Natural killer cell treated with Interleukin-12 subunit alpha and Interleukin-12 subunit beta and Interleukin-15 and Interleukin-18, amount 100 ng/mL, for 72 hours (primary cell): ENCODE measurements at regions not wholly inside any gene's neighbourhood (a gene's known extent, or its start where the extent isn't known, plus 50 kb on each side); places are given as distances from the start of the nearest gene placed in this dataset.

ENCODE experiments used
- ATAC-seq, 2 donors: fragments of 150-1000 bp; cut with Tn5 transposase in 1 of 2; sonication (Bioruptor Pico), chemical (Tn5 transposase) in 1 of 2; 2 replicates each; pipeline ENCODE4 v1.10.0; 2021
- DNase-seq: peaks from one replicate; pipeline ENCODE4 v3.0.0; 2022; ENCODE audit warnings: low spot score
- H3K27ac Mint-ChIP-seq, 2 donors: 1 replicate in 1 of 2; 2 replicates in 1 of 2; pipeline ENCODE4 v1.8.0; 2022; ENCODE audit warnings: mixed read lengths in 2 of 2, mild to moderate bottlenecking in 1 of 2, moderate library complexity in 1 of 2
- H3K27me3 Mint-ChIP-seq, 2 donors: 1 replicate in 1 of 2; 2 replicates in 1 of 2; pipeline ENCODE4 v1.8.0; 2022; ENCODE audit warnings: mixed read lengths in 2 of 2
- H3K36me3 Mint-ChIP-seq: one replicate; pipeline ENCODE4 v1.8.0; 2022; ENCODE audit warnings: mixed read lengths
- H3K4me1 Mint-ChIP-seq, 2 donors: 1 replicate in 1 of 2; 2 replicates in 1 of 2; pipeline ENCODE4 v1.8.0; 2022; ENCODE audit warnings: low read depth in 2 of 2, mixed read lengths in 2 of 2, mild to moderate bottlenecking in 1 of 2
- H3K4me3 Mint-ChIP-seq: one replicate; pipeline ENCODE4 v1.8.0; 2022; ENCODE audit warnings: mixed read lengths
- H3K9me3 Mint-ChIP-seq: 2 replicates; pipeline ENCODE4 v1.8.0; 2022; ENCODE audit warnings: mixed read lengths

GRCh38 chr2:146130290-146130689 is 1610.4 kb upstream of the ZEB2 start:
- Mint-ChIP-seq H3K4me3 (no peak overlapping the region), H3K27me3 (no peaks in the 10 kb centered on the region), H3K36me3 (no peaks in the 10 kb centered on the region), H3K4me1 (no peaks in the 10 kb centered on the region), H3K27ac (no peak overlapping the region), H3K9me3 (peaks cover 5% of the 10 kb centered on the region)
- DNase-seq (no peak), ATAC-seq (no peak)

- Mint-ChIP-seq H3K27ac (no peak overlapping the region), H3K4me1 (no peaks in the 10 kb centered on the region), H3K9me3 (peaks cover 5% of the 10 kb centered on the region), H3K27me3 (no peaks in the 10 kb centered on the region), H3K4me3 (no peak overlapping the region), H3K36me3 (no peaks in the 10 kb centered on the region)
- ATAC-seq (no peak), DNase-seq (no peak)
These were observed 1609.3 kb upstream of the ZEB2 start for GRCh38 chr2:146129231-146129630.

GRCh38 chr2:146128216-146128615 is 1608.3 kb upstream of the ZEB2 start:
- H3K27me3 Mint-ChIP-seq: no peaks in the 10 kb centered on the region
- H3K4me3 Mint-ChIP-seq: no peak overlapping the region
- H3K4me1 Mint-ChIP-seq: no peaks in the 10 kb centered on the region
- peaks cover 5% of the 10 kb centered on the region for H3K9me3 Mint-ChIP-seq
- no peaks in the 10 kb centered on the region for H3K36me3 Mint-ChIP-seq
- H3K27ac Mint-ChIP-seq: no peak overlapping the region
- ATAC-seq: no peak
- DNase-seq: no peak

GRCh38 chr2:146125551-146125950 is 1605.6 kb upstream of the ZEB2 start:
- DNase-seq: no peak
- ATAC-seq: no peak
- Mint-ChIP-seq H3K36me3 (no peaks in the 10 kb centered on the region), H3K27me3 (no peaks in the 10 kb centered on the region), H3K4me3 (no peak overlapping the region), H3K9me3 (no peaks in the 10 kb centered on the region), H3K27ac (no peak overlapping the region), H3K4me1 (no peaks in the 10 kb centered on the region)

- Mint-ChIP-seq H3K27ac (no peak overlapping the region), H3K4me1 (no peaks in the 10 kb centered on the region), H3K36me3 (no peaks in the 10 kb centered on the region), H3K27me3 (no peaks in the 10 kb centered on the region), H3K9me3 (no peaks in the 10 kb centered on the region), H3K4me3 (no peak overlapping the region)
- DNase-seq (no peak), ATAC-seq (no peak)
These were observed 1604.8 kb upstream of the ZEB2 start for GRCh38 chr2:146124741-146125140.

GRCh38 chr2:146123714-146124113 is 1603.8 kb upstream of the ZEB2 start:
- Mint-ChIP-seq H3K9me3 (no peaks in the 10 kb centered on the region), H3K27ac (no peak overlapping the region), H3K27me3 (no peaks in the 10 kb centered on the region), H3K36me3 (no peaks in the 10 kb centered on the region), H3K4me3 (no peak overlapping the region), H3K4me1 (no peaks in the 10 kb centered on the region)
- DNase-seq (no peak), ATAC-seq (no peak)

GRCh38 chr2:146123256-146123655 is 1603.3 kb upstream of the ZEB2 start:
- H3K4me3 Mint-ChIP-seq: no peak overlapping the region
- H3K4me1 Mint-ChIP-seq: no peaks in the 10 kb centered on the region
- no peak overlapping the region for H3K27ac Mint-ChIP-seq
- no peak for DNase-seq
- H3K36me3 Mint-ChIP-seq: no peaks in the 10 kb centered on the region
- ATAC-seq: no peak
- no peaks in the 10 kb centered on the region for H3K9me3 Mint-ChIP-seq
- no peaks in the 10 kb centered on the region for H3K27me3 Mint-ChIP-seq

GRCh38 chr2:146119586-146119985 is 1599.7 kb upstream of the ZEB2 start:
- Mint-ChIP-seq H3K36me3 (no peaks in the 10 kb centered on the region), H3K9me3 (no peaks in the 10 kb centered on the region), H3K27ac (no peak overlapping the region), H3K4me1 (no peaks in the 10 kb centered on the region), H3K4me3 (no peak overlapping the region), H3K27me3 (no peaks in the 10 kb centered on the region)
- ATAC-seq: no peak
- DNase-seq: no peak

GRCh38 chr2:146108993-146109392 is 1589.1 kb upstream of the ZEB2 start:
- DNase-seq (no peak), ATAC-seq (no peak)
- H3K36me3 Mint-ChIP-seq: no peaks in the 10 kb centered on the region
- H3K27me3 Mint-ChIP-seq: no peaks in the 10 kb centered on the region
- no peak overlapping the region for H3K27ac Mint-ChIP-seq
- no peaks in the 10 kb centered on the region for H3K9me3 Mint-ChIP-seq
- no peak overlapping the region for H3K4me3 Mint-ChIP-seq
- no peaks in the 10 kb centered on the region for H3K4me1 Mint-ChIP-seq

GRCh38 chr2:146094185-146094584 is 1574.3 kb upstream of the ZEB2 start:
- Mint-ChIP-seq H3K27ac (no peak overlapping the region), H3K36me3 (peaks cover 6% of the 10 kb centered on the region), H3K9me3 (peaks cover 18% of the 10 kb centered on the region), H3K4me1 (no peaks in the 10 kb centered on the region), H3K4me3 (no peak overlapping the region), H3K27me3 (no peaks in the 10 kb centered on the region)
- DNase-seq (no peak), ATAC-seq (no peak)

GRCh38 chr2:146081459-146081858 is 1561.5 kb upstream of the ZEB2 start:
- ATAC-seq: no peak
- H3K4me1 Mint-ChIP-seq: no peaks in the 10 kb centered on the region

GRCh38 chr2:146080925-146081324 is 1561.0 kb upstream of the ZEB2 start:
- DNase-seq: no peak
- Mint-ChIP-seq H3K27ac (no peak overlapping the region), H3K9me3 (peaks cover 17% of the 10 kb centered on the region), H3K27me3 (no peaks in the 10 kb centered on the region), H3K36me3 (no peaks in the 10 kb centered on the region), H3K4me3 (no peak overlapping the region), H3K4me1 (no peaks in the 10 kb centered on the region)
- no peak for ATAC-seq

More at GRCh38 chr2:146081459-146081858, 1561.5 kb upstream of the ZEB2 start:
- peaks cover 12% of the 10 kb centered on the region for H3K9me3 Mint-ChIP-seq
- no peak overlapping the region for H3K27ac Mint-ChIP-seq
- H3K27me3 Mint-ChIP-seq: no peaks in the 10 kb centered on the region
- H3K36me3 Mint-ChIP-seq: no peaks in the 10 kb centered on the region
- no peak for DNase-seq
- H3K4me3 Mint-ChIP-seq: no peak overlapping the region

GRCh38 chr2:146079216-146079615 is 1559.3 kb upstream of the ZEB2 start:
- H3K27me3 Mint-ChIP-seq: no peaks in the 10 kb centered on the region
- no peak for DNase-seq
- peaks cover 25% of the 10 kb centered on the region for H3K9me3 Mint-ChIP-seq
- no peak overlapping the region for H3K27ac Mint-ChIP-seq
- ATAC-seq: no peak
- H3K4me3 Mint-ChIP-seq: no peak overlapping the region
- H3K36me3 Mint-ChIP-seq: no peaks in the 10 kb centered on the region
- H3K4me1 Mint-ChIP-seq: no peaks in the 10 kb centered on the region

- DNase-seq: no peak
- Mint-ChIP-seq H3K4me1 (no peaks in the 10 kb centered on the region), H3K27me3 (no peaks in the 10 kb centered on the region), H3K4me3 (no peak overlapping the region), H3K27ac (no peak overlapping the region), H3K36me3 (no peaks in the 10 kb centered on the region), H3K9me3 (peaks cover 27% of the 10 kb centered on the region)
- ATAC-seq: no peak
These were observed 1557.2 kb upstream of the ZEB2 start for GRCh38 chr2:146077156-146077555.

GRCh38 chr2:146068051-146068450 is 1548.1 kb upstream of the ZEB2 start:
- Mint-ChIP-seq H3K36me3 (no peaks in the 10 kb centered on the region), H3K27ac (no peak overlapping the region), H3K9me3 (peaks cover 24% of the 10 kb centered on the region), H3K4me3 (no peak overlapping the region), H3K27me3 (no peaks in the 10 kb centered on the region), H3K4me1 (no peaks in the 10 kb centered on the region)
- no peak for ATAC-seq
- DNase-seq: no peak
